Keratinocyte (primary cell): ENCODE measurements at regions not wholly inside any gene's neighbourhood (a gene's known extent, or its start where the extent isn't known, plus 50 kb on each side); places are given as distances from the start of the nearest gene placed in this dataset.

Source experiments
- DNase-seq: peaks from one replicate; pipeline ENCODE4 v3.0.0-alpha.2; 2011; ENCODE audit warnings: low read depth, missing footprints, low spot score
- FAIRE-seq: peaks from 2 replicates; lab custom pipeline; 2011; peaks lifted over from hg19 to GRCh38; lab: Jason Lieb, UNC
- H2AFZ ChIP-seq: 2 replicates; pipeline ENCODE4 v1.6.0; 2012; ENCODE audit warnings: low read length, control low read depth, inconsistent platforms; ENCODE audit not compliant: control insufficient read depth
- H3K27ac ChIP-seq: 2 replicates; pipeline ENCODE4 v1.5.1; 2011; ENCODE audit warnings: low read length; ENCODE audit not compliant: control insufficient read depth, insufficient read depth
- H3K27me3 ChIP-seq: 3 replicates; pipeline ENCODE4 v1.6.0; 2011; ENCODE audit warnings: low read length; ENCODE audit not compliant: control insufficient read depth, insufficient read depth; ENCODE audit errors: extremely low read depth
- H3K36me3 ChIP-seq, 2 experiments: 2 replicates in 1 of 2; 3 replicates in 1 of 2; pipeline ENCODE4 v1.5.1; 2011; ENCODE audit warnings: low read length in 2 of 2, mild to moderate bottlenecking in 1 of 2; ENCODE audit not compliant: control insufficient read depth in 2 of 2, insufficient read depth in 2 of 2; ENCODE audit errors: extremely low read depth in 1 of 2
- H3K4me1 ChIP-seq: 3 replicates; pipeline ENCODE4 v1.5.1; 2011; ENCODE audit warnings: low read length; ENCODE audit not compliant: control insufficient read depth, insufficient read depth; ENCODE audit errors: extremely low read depth
- H3K4me2 ChIP-seq: 3 replicates; pipeline ENCODE4 v1.6.0; 2011; ENCODE audit warnings: low read depth, low read length; ENCODE audit not compliant: control insufficient read depth, insufficient read depth; ENCODE audit errors: extremely low read depth
- H3K4me3 ChIP-seq, 3 experiments: fragments of 200-600 bp in 1 of 3; sonication (generic) in 1 of 3; 2 replicates in 2 of 3; 3 replicates in 1 of 3; pipeline ENCODE4 v1.5.1; 2011 to 2016; ENCODE audit warnings: low read length in 3 of 3, mild to moderate bottlenecking in 3 of 3, control low read depth in 2 of 3, inconsistent platforms in 1 of 3, low read depth in 1 of 3, mixed read lengths in 1 of 3, mixed run types in 1 of 3, moderate library complexity in 1 of 3; ENCODE audit not compliant: control insufficient read depth in 2 of 3, insufficient read depth in 2 of 3; ENCODE audit errors: extremely low read depth in 1 of 3
- H3K79me2 ChIP-seq: 2 replicates; pipeline ENCODE4 v1.6.0; 2012; ENCODE audit warnings: low read length; ENCODE audit not compliant: control insufficient read depth, insufficient read depth
- H3K9ac ChIP-seq: 3 replicates; pipeline ENCODE4 v1.6.0; 2011; ENCODE audit warnings: low read length; ENCODE audit not compliant: control insufficient read depth, insufficient read depth; ENCODE audit errors: extremely low read depth
- H3K9me1 ChIP-seq: 3 replicates; pipeline ENCODE4 v1.6.0; 2011; ENCODE audit warnings: low read length; ENCODE audit not compliant: control insufficient read depth, insufficient read depth; ENCODE audit errors: extremely low read depth
- H3K9me3 ChIP-seq: 2 replicates; pipeline ENCODE4 v1.5.1; 2012; ENCODE audit warnings: low read depth, low read length; ENCODE audit not compliant: control insufficient read depth
- H4K20me1 ChIP-seq: 3 replicates; pipeline ENCODE4 v1.6.0; 2011; ENCODE audit warnings: low read length; ENCODE audit not compliant: control insufficient read depth, insufficient read depth; ENCODE audit errors: extremely low read depth
- EZH2 ChIP-seq: IDR thresholded peaks from one replicate; pipeline ENCODE4 v1.6.1; 2012; ENCODE audit warnings: inconsistent platforms, mild to moderate bottlenecking, low read length, moderate library complexity
- dilution Hi-C: fragments of 300-500 bp; cut with MboI; formaldehyde crosslinking; loops from one replicate; pipeline ENCODE4 v1.7.0; 2020; ENCODE audit warnings: low sequenced_read_pairs; ENCODE audit not compliant: extremely low pct_ligation_motif_present
- TF ChIP-seq, protein P1 (sequence below), 3 experiments: IDR thresholded peaks in 1 of 3; conservative IDR thresholded peaks in 1 of 3; optimal IDR thresholded peaks in 1 of 3; 2 replicates in 2 of 3; 3 replicates in 1 of 3; pipeline versions ENCODE3 to v1.5.1; 2011; ENCODE audit warnings: low read length in 3 of 3, mild to moderate bottlenecking in 3 of 3, moderate library complexity in 2 of 3, control low read depth in 1 of 3, inconsistent platforms in 1 of 3; ENCODE audit not compliant: insufficient read depth in 2 of 3; ENCODE audit errors: extremely low read depth in 1 of 3

DNA sequence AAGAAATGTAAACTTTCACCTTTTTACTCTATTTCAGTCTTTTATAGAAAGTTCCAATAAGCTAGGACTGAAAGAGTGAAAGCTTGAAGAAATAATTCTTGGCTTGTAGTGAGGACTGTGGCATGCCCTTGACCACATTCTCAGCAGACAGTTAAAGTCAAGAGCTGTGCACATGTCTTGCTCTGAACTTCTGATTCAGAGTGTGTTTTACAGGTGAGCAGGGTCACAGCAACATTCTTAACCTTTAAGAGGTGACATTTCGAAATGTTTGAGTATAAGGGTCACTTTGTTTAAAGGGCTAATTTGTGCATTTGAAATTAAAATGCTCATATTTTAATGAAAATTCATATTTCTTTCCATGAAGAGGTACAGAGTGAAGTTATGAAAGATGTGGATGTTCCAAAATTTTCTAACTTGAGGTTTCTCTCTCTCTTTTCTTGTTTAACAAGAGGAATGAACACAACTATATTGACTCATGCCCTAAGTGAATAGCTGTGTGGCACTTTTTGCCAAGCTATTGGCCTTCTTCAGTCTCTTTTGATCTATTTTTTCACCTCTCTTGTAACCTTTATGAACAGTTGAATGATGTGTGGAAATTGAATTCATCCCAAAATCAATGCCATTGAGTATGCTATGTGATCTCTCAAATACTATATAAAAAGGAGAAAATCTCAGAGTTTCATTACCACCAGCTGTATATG is 918.1 kb downstream of the ADGRL2 start:
- H3K36me3 ChIP-seq = no peaks in the 10 kb centered on the region
- no peaks in the 10 kb centered on the region for H3K27me3 ChIP-seq
- dilution Hi-C loops = no loop called here

DNA sequence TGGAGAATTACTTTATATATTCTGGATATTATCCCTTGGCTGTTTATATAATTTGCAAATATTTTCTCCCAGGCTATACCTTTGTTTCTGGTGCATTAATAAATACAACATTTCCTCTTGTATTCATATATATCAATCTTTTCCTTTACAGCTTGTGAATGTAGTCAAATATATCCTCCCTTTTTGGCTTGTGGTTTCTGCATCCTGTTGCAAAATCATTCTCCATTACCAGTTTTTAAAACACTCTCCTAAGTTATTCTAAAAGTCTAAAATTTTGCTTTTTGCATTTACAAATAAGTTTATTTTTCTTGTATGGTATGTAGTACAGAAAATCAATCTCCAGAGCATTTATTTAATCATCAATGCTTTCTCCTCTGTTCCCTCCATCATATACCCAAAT is 909.4 kb downstream of the ADGRL2 start:
- Histone ChIP-seq H3K4me2 (no peak overlapping the region), H3K9me3 (no peaks in the 10 kb centered on the region), H3K27ac (no peak overlapping the region), H2AFZ (no peak overlapping the region), H3K9me1 (no peaks in the 10 kb centered on the region), H3K9ac (no peak overlapping the region), H3K79me2 (no peaks in the 10 kb centered on the region), H3K36me3 (no peaks in the 10 kb centered on the region), H4K20me1 (no peaks in the 10 kb centered on the region), H3K27me3 (no peaks in the 10 kb centered on the region), H3K4me3 (no peak overlapping the region), H3K4me1 (no peaks in the 10 kb centered on the region)
- dilution Hi-C loops = no loop called here
- no peak for FAIRE-seq
- TF ChIP-seq, protein P1, sequence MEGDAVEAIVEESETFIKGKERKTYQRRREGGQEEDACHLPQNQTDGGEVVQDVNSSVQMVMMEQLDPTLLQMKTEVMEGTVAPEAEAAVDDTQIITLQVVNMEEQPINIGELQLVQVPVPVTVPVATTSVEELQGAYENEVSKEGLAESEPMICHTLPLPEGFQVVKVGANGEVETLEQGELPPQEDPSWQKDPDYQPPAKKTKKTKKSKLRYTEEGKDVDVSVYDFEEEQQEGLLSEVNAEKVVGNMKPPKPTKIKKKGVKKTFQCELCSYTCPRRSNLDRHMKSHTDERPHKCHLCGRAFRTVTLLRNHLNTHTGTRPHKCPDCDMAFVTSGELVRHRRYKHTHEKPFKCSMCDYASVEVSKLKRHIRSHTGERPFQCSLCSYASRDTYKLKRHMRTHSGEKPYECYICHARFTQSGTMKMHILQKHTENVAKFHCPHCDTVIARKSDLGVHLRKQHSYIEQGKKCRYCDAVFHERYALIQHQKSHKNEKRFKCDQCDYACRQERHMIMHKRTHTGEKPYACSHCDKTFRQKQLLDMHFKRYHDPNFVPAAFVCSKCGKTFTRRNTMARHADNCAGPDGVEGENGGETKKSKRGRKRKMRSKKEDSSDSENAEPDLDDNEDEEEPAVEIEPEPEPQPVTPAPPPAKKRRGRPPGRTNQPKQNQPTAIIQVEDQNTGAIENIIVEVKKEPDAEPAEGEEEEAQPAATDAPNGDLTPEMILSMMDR (optimal IDR thresholded peaks at IDR 0.05 in 1 of 3, IDR thresholded peaks at IDR 0.05 in 1 of 3, conservative IDR thresholded peaks at IDR 0.05 in 1 of 3; ENCODE audit: extremely low read depth in 1 of 3, insufficient read depth in 2 of 3, low read length in 3 of 3) = no peak
- no peak for TF ChIP-seq EZH2
- no peak for DNase-seq

More for the DNA sequence above, 918.1 kb downstream of the ADGRL2 start:
- Histone ChIP-seq H3K4me3 (no peak overlapping the region), H3K4me2 (no peak overlapping the region), H3K79me2 (no peaks in the 10 kb centered on the region), H2AFZ (no peak overlapping the region), H3K9me1 (no peaks in the 10 kb centered on the region), H3K9ac (no peak overlapping the region), H3K4me1 (no peaks in the 10 kb centered on the region), H3K9me3 (no peaks in the 10 kb centered on the region), H4K20me1 (no peaks in the 10 kb centered on the region), H3K27ac (no peak overlapping the region)
- no peak for DNase-seq
- FAIRE-seq = no peak
- TF ChIP-seq EZH2 = no peak
- TF ChIP-seq, protein P1 (optimal IDR thresholded peaks at IDR 0.05 in 1 of 3, IDR thresholded peaks at IDR 0.05 in 1 of 3, conservative IDR thresholded peaks at IDR 0.05 in 1 of 3; ENCODE audit: extremely low read depth in 1 of 3, insufficient read depth in 2 of 3, low read length in 3 of 3) = no peak
